ENCODE measurements at regions not wholly inside any gene's neighbourhood (a gene's known extent, or its start where the extent isn't known, plus 50 kb on each side); places are given as distances from the start of the nearest gene placed in this dataset.
"Not testable (repeated sequence)": the region's sequence is repeated elsewhere in the genome, so short reads cannot be mapped to it uniquely, and the experiment has no call there.

DNA sequence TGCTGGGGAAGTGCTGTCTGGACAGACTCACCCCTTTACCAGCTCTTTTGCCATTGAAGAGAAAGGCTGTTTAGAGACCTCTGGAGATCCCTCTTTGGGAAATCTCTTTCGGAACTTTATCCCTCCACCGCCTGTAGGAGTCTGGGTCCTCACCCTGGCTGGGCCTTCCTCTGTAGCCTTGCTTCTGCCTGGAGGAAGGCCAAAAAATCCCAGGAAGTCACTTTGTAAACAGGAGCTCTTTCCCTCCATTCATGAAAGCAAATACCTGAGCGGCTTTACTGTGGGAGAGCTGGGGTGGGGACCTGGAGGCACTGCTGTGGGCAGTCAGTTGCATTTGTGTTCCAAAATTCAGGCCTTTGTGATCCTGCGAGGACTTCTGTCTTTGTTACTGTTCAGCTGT lies 126.2 kb downstream of the KLF6 start:
- DNase-seq = no peak

DNA sequence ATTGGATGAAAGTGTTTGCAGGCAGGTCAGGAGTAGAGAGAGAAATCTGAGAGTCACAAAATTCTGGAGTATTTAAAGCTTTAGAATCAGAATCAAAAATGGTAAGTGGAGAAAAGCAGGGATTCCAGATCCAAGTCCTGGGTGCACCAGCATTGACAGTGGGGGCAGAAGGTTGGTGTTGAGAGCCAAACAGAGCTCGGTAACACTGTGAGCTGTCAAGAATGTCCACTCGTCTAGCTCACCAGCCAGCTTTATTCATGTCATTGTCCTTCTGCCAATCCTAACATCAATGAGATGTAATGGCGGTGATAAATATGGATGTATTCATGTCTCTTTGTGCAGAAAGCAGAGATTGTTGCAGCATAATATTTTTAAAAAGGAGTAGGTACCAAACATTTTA lies 128.8 kb downstream of the KLF6 start:
- no peak for DNase-seq

GRCh38 chr10:3655528-3655927 lies 129.5 kb downstream of the KLF6 start:
- no peak for DNase-seq

DNA sequence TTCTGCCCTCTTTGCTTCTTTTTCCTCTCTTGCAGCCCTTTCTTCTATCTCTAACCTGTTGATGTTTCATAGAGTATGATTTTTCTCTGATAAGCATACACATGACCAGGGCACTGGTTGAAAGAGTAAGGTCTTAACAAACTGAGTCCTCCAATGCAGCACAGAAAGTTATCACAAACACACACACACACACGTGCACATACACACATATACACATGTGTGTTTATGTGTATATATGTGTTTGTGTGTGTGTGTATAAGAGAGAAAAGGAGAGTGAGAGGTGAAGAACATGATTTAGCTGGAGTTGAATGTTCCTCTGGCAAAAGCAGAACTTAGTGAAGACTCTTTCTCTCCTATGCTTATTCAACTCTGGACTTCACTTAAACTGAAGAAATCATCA lies 130.0 kb downstream of the KLF6 start:
- DNase-seq = no peak

GRCh38 chr10:3654496-3654895 lies 130.5 kb downstream of the KLF6 start:
- no peak for DNase-seq

- DNase-seq = not testable (repeated sequence)
These were observed 131.7 kb downstream of the KLF6 start for GRCh38 chr10:3653303-3653702.

DNA sequence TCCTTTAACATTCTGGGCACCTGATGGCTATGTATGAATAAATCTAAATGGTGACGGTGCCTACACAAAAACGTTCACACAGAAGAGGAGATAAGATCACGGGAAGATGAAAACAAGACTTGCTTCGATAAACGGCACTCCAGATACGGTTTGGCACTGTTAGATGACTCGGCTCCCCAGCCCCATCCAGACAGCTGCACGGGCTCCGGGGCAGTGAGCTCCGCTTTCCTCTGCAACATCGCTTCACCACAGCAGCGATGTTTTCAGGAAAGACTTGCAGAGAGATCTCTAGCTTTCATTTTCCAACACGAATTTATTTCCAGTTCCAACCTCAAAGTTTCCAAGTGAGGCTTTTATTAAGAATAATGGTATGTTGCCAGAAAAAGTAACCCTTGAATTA lies 132.1 kb downstream of the KLF6 start:
- no peak for DNase-seq

DNA sequence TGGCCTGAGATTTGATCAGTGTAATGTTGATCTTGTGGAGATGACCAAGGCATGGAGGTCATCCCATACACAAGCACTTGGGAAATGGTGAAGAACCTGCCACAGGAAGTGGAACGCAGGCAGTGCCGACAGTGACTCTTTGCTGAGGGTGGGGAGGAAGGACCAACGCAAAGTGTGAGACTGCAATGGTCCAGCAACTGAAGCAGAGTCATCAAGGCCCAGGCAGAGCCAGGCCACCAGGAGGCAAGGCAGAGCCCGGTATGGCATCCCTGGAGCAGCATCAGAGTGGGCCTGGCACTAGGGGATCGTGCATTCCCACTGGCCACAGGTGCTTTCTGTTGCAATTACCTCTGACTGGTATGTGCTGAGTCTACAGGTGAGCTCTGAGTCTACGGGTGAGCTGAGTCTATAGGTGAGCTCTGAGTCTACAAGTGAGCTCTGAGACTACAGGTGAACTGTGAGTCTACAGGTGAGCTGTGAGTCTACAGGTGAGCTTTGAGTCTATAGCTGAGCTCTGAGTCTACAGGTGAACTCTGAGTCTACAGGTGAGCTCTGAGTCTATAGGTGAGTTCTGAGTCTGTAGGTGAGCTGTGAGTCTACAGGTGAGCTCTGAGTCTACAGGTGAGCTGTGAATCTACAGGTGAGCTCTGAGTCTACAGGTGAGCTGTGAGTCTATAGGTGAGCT lies 132.9 kb downstream of the KLF6 start:
- no peak for DNase-seq

- DNase-seq = no peak
These were observed 136.4 kb downstream of the KLF6 start for GRCh38 chr10:3648576-3648975.

GRCh38 chr10:3648170-3648569 lies 136.8 kb downstream of the KLF6 start:
- DNase-seq = no peak

GRCh38 chr10:3647074-3647473 lies 137.9 kb downstream of the KLF6 start:
- no peak for DNase-seq

DNA sequence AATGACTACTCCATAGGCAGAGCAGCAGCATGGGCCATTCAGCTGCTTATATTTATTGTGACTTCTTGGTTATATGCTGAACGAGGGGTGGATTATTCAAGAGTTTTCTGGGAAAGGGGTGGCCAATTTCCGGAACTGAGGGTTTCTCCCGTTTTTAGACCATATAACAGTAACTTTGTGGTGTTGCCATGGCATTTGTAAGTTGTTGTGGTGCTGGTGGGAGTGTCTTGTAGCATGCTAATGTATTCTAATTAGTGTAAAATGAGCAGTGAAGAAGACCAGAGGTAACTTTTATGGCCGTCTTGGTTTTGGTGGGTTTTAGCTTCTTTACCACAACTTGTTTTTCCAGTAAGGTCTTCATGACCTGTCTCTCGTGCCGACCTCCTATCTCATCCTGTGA lies 139.6 kb downstream of the KLF6 start:
- DNase-seq = no peak

DNA sequence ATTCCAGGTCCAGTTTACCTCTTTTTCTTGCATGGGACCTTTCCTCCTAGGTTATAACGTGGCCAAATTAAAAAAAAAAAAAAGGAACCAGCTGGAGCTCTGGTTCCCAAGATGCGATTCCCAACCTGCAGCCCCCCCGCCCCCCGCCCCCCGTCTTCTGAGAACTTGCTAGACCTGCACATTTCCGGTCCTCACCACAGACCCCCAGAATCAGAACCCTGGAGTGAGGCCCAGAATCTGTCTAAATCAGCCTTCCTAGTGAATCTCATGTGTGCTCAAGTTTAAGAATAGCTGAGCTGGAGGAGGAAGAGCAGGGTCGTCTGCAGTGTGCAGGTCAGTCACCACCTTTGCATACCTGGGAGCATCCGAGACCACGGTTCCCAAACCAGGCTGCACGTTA lies 144.2 kb downstream of the KLF6 start:
- no peak for DNase-seq

DNA sequence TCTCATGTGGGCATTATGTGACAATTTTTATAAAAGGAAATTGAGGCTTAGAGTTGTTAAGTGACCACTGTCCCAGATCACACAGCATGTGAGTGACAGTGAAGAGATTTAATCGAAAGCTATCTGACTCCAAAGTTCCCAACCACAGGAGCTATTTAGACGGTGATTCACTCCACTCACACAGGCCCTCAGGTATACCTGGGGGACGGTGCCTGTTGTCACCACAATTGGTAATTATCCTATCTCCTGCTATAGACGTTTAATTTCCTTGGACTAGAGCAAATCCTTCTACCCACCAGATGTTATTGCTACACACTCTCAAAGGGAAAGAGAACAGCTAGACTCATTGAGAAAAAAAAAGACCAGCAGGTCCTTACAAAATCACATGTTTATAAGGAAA lies 145.5 kb downstream of the KLF6 start:
- no peak for DNase-seq

GRCh38 chr10:3636356-3637181 lies 148.4 kb downstream of the KLF6 start:
- no peak for DNase-seq

GRCh38 chr10:3635697-3636096 lies 149.3 kb downstream of the KLF6 start:
- no peak for DNase-seq

DNA sequence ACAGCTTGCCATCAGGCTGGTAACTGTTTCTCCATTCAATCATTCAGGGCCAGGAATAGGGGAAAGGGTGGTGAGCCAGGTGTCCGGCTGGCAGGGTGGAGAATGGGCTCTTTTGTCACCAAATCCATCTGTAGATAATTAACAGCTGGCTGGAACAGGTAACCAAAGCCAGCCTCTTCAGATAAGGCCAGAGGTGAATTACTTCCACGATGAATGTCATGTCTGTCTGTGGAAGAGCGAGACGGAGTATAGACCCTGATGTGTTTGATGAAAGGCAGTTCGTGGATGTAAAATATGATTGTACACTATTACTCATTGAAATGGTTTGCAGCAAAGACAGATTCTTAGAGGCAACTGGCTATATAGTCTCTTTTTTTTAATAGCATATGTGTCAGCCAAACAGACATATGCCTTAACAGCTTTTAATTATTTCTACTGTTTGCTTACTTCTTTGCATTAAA lies 149.8 kb downstream of the KLF6 start:
- no peak for DNase-seq

DNA sequence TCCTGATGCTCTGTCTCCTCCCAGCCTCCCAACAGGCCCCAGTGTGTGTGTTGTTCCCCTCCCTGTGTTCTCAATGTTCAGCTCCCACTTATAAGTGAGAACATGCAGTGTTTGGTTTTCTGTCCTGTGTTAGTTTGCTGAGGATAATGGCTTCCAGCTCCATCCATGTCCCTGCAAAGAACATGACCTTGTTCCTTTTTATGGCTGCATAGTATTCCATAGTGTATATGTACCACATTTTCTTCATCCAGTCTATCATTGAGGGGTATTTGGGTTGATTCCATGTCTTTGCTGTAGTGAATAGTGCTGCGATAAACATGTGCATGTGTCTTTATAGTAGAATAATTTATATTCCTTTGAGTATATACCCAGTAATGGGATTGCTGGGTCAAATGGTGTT lies 150.4 kb downstream of the KLF6 start:
- DNase-seq = not testable (repeated sequence)

GRCh38 chr10:3631701-3632330 lies 153.2 kb downstream of the KLF6 start:
- no peak for DNase-seq

- DNase-seq = no peak
These were observed 153.7 kb downstream of the KLF6 start for GRCh38 chr10:3631291-3631690.

DNA sequence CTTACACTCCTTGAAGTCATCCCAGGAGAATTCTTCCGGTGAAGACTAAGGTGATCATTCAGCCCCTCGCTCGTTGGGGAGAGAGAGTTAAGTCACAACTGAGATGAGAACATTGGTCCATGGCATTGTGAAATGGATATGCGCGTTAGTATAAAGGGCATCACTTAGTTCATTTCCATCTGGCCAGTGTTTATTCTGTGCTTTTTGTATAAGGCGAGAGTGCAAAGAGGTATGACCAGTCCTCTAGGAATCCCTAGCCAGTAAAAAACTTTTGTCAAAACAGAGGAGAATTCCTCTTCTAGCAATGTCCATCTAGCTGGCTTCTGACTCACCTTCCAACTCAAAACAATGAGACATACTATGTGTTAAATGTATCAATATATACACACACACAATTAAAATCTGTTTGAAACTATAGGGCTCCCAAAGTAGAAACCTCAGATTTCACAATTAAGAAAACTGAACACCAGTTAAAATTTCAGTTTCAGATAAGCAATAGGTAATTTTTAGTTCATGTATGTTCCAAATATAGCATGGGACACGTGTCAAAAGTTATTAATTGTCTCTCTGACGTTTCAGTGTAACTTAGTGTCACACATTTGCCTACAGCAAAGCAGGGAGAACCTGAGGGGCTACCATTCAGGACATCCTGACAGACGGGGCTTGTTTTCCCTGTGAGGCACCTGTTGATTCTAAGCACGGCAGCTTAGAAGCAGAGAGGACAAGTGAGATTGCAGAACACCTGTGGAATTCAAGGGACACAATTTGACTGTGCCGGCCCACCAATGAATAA lies 158.9 kb downstream of the KLF6 start:
- no peak for DNase-seq

DNA sequence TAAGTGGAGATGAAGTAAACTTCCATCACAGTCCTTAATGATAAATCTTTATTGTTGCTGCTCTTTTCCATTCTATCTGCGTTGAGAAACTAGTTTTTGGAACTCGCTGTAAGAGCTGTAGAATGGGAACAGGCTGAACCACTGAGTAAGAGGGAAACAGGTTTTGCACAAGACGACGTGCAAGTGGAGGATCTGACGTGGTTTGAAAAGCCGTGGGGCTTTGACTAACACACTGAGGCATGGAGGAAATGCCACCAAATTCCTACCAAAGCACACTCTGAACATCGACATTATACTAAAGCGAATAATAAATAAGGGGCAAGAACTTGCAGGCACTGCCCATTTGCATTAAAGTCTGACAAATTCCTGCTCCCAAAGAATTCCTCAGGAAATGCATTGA lies 160.6 kb downstream of the KLF6 start:
- no peak for DNase-seq

DNA sequence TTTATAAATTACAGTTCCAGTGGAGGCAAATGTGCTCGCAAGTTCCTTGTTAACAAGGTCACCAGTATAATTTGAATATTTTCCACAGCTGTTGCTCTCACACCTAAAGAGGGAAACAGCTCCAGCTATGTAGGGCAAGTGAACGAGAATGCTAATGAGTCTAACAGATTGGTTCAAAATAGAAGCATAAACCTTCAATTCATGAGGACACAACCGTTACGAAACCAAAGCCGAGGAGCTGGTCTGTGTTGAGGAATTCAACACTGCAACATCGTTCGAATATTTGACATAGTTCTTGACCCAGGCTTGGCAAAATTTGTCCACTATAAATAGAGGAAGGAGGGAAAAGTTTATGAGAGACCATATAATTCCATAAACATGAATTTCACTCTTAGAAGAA lies 161.3 kb downstream of the KLF6 start:
- DNase-seq = no peak
